Middle frontal gyrus (tissue), 1 donor: ENCODE measurements at regions not wholly inside any gene's neighbourhood (a gene's known extent, or its start where the extent isn't known, plus 50 kb on each side); places are given as distances from the start of the nearest gene placed in this dataset.
"Not testable (repeated sequence)": the region's sequence is repeated elsewhere in the genome, so short reads cannot be mapped to it uniquely, and the experiment has no call there.

Source experiments
- DNase-seq: peaks from one replicate; pipeline ENCODE4 v3.0.0-alpha.2; 2015; ENCODE audit warnings: low spot score; ENCODE audit errors: extremely low spot score

DNA sequence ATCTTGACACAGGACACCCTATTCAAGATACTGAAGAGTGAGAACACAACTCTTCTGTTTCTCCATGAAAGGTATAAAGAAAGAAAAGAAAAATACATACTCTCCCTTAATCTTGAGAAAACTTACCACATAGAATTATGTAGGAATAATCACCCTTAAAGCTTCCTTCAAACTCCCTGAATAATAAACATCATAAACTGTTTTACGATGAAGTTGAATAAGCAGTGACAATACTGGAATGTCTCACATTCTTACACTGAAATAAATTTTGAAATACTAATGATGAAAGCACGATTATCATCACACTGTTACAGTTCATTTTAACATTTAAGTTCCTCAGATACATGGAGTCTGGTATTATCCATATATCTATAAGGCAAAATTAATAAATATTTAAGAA, 306.2 kb downstream of the IPMK start:
- no peak for DNase-seq

DNA sequence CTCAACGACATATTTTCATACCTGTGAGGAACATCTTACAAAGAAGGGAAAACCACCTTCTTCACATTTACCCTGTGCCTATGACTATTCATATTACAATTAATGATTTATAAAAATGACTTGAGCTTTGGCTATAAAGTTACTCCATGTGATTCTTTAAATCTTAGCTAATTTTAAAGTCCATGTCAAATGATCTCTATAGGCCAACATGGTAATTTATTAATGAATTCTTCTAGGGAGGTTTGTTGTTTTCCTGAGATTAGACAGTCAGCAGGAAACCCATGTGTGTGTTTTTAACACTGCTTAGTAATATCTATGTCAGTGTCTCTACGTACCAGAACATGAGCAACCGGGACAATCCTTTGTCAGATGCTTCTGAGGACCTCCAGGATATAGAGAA, 307.3 kb downstream of the IPMK start:
- DNase-seq: no peak

DNA sequence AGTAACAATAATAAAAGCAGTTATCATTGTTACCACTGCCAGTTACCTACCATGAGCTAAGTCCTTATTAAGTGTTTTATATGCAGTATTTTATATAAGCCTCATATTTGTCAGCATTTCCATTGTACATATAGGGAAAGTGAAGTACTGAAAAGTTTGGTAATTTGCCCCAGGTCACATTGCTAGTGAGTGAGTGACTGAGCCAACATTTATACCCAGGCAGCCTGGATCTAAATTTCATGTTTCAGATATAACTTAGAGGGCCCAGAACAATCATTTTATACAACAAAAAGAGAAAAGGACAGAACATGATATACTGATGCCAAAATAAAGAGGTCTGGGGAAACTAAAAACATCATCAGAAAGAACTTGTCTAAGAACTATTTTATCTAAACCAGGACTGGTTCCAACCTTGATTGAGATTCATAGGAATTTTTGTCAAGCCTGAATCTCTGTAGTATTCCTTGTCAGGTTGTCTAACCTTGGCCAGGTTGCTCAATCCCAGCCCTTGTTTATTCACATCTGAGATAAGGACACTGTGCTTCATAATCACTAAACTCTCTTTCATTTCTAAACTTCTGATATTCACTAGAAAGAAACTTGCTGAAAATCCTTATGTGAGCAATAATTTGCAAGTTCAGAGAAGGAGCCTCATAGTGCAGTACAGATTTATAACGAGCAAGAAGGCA, 308.2 kb downstream of the IPMK start:
- DNase-seq: no peak

DNA sequence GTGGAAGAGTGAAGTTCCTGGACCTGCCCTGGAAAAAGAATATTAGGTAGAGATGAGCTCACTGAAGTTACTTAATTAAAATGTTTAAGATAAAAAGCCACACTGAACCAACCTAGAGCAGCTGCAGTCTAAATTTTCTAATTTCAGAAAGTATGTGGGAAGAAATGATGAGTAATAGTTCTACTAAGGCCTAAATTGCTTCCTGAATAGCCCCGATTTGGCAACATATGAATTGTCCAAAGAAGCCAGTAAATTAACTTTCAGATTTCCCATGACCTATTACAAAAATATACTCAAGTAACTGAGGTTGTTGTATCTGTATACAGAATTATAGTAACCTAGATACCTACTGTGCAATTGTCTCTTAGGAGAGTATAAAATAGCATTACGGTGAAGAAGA, 312.6 kb downstream of the IPMK start:
- DNase-seq: no peak

DNA sequence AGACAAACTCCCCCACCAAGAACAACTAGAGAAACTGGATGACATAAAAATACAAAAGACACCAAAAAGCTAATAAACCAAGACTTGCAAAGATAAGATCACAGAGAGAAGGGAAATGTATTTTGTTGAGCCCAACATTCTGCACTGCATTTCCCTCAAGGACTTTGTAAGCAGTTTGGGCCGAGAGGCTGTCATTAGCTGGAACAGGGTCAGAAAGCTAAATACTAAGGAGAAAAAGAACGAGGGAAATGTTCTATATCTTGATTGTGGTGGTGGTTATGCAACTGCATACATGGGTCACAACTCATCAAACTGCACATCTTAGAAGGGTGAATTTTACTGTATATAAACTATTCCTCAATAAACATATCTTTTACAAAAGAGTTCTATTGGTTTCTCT, 315.0 kb downstream of the IPMK start:
- DNase-seq: no peak

DNA sequence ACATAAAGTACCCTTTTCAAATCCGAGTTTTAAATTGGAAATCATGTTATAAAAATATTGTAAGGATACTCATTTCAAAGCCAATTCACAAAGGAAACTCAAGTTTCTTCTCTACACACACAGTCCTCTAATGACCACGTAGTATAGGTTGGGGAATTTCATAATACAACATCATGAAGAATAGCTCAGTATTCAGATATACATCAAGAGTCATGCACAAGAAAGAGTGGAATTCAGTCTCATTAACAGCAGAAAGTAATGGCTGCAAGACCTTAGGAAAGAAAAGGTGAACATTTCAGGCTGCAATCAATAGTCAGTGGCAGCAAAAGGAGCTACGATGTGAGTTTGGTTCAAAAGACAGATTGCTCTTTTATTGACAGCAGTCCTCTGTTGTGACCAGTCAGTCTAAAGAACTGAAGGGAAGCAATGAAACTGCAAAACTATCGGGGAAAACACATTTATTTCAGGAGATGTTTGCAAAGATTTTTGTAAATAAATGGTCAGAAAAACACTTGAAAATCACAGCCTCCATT, 317.2 kb downstream of the IPMK start:
- DNase-seq: no peak

DNA sequence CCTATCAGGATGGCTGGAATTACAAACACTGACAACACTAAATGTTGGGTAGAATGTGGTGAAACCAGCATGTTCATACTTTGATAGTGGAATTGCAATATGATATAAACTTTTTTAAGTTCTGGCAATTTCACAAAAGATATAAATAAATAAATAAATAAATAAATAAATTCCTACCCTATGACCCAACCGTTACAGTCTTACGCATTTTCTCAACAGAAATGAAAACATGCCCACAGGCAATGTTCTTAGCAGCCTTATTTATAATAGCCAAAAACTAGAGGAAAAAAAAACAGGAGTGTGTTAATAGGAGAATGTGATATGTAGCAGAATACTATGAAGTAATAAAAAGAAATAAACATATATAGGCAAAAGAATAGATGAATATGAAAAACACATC, 318.9 kb downstream of the IPMK start:
- no peak for DNase-seq

DNA sequence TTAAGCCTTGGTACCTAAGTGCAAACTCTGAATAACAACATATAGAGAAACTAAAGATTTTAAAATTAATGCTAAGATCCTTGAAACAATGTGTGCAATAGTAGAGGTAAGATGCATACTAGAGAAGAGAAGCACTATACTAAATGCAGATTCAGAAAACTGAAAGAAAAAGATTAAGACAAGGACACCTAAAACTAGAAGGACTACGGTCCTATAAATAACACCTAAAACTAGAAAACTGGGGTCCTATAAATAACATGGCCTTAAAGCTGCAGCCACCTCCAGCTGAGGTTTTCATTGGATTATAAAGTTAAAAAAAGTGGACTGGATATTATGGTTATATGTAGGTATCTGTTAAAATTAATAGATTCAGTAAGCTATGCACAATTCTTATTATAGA, 320.9 kb downstream of the IPMK start:
- DNase-seq: no peak

DNA sequence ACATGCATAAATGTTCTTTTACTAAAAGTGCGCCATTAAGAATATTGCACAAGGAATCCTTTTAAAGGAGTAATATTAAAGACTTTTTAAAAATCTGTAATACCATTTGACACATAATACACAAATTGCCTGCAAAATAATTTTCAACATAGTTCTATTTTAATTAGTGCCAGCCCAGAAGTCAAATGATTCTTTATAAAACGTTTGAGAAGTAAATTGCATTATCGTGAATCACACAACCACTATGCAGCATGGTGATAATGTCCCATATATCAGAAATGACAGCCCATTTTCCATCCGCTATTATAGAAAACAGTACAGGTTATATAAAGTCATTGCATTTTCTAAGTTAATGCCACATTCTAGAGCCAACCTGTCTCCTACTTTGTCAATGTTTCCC, 324.0 kb downstream of the IPMK start:
- no peak for DNase-seq

DNA sequence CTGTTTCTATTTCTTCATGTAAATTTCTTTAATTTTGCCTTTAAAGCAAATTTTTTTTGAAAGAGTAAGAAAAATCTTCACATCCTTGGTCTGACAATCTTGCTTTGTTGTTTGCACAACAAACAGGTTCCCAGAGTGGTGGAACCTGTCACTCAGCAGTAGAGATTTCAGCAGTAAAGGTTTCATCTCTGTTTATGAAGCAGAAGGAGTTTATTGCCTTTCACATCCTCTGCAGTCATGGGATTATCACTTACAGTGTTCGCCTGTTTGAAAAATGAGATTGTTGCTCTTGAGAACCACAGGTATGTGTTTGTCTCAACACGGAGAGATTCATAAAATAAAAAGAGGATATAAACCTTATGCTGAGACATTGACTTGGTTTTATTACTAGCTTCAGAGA, 342.6 kb downstream of the IPMK start:
- no peak for DNase-seq

DNA sequence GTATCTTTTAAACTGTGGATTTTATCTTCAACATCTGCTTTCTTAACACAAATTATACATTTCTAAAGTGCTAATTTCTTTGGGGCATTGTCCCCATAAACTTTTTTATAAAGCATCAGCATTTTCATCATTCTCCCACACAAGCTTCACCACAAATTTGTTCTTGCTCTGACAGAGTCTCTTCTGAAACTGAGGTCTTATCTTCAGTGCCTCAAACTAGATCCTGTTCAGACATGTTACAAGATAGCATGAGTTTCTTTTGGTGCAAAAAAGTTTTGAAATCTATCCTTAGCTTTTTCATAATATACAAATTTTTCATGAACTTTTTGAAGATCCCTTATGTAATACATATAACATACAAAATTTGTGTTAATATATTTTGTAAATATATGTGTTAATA, 346.6 kb downstream of the IPMK start:
- no peak for DNase-seq

DNA sequence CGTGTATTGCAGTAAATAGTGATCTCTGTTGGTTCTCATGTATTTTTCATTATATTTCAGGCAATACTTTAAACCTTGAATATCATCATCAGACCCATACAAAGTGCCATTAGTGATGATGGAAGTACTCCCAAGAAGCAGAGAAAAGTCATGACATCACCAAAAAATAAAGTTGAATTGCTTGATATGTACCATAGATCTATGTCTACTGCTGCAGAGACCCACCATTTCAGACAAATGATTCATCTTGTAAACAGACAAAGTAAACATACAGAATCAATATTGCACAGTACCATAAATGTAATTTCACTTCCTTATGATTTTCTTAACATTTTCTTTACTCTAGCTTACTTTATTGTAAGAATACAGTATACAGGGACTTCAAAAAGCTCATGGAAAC, 347.8 kb downstream of the IPMK start:
- DNase-seq: no peak

DNA sequence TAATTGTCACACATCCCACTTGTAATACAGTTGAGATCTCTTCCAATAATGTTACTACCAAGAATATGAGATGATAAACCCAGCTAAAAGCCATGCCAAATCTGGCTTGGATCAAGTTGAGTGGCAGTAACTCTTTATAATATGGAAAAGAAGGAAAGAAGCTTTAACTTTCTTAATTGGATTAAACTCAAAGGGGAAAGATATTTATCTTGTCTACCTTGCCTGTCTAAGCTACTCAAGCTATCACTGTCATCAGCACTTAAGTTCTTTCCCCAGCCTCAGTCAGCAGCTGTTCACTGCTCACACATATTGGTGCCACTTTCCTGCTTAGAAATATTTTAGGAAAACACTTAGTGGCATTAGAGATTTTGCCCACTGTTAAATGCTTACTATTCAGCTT, 350.7 kb downstream of the IPMK start:
- no peak for DNase-seq

DNA sequence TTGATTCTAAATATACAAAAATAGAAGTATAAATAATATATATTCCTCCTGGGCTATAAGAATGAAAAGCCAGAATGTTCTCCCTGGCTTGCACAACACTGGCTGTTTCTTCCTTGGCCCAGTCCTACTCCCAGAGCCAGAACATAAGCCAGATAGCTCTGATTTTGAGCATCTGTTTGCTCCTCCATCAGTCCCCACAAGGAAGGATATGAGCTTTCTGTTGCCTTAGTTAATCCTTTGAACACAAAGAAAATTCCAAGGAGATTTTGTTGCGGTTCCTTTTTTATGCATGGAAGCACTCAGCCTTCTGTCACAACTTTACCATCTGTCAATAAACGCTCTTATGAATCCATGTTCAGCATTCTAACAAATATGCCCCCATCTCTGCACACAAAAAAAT, 361.8 kb downstream of the IPMK start:
- no peak for DNase-seq

DNA sequence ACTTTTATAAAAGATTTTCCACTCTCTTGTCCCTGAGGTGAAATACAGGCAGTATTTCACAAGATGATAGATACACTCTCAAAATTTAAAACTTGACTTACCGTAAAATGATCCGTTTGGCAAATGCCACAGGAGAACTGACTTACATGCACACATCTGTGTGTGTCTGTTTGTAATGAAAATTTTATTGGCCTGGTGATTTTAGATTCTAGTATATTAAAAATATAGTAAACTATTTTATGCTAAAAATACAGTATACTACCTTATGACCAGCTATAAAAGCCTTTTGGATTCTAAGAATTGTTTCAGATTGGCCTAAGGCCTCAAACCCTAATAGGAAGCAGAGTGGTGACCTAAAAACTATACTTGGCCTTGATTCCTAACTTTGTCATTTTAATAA, 362.7 kb downstream of the IPMK start:
- no peak for DNase-seq

DNA sequence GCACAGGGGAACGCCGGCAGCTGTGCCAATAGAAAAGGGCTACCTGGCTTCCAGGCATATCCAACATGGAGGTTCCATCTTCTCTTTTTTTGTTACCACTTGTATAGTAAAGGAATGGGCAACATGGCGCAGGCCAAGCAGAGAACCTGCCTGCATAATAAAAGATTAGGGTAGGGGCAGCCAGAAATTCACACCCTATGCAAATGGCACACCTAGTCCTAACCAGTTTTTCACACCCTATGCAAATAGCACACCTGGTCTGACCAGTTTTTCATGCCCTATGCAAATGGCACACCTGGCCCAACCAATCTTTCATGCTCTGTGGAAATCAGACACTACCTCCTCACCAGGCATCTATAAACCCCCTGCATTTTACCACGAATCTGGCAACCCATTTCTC, 369.5 kb downstream of the IPMK start:
- DNase-seq: no peak

DNA sequence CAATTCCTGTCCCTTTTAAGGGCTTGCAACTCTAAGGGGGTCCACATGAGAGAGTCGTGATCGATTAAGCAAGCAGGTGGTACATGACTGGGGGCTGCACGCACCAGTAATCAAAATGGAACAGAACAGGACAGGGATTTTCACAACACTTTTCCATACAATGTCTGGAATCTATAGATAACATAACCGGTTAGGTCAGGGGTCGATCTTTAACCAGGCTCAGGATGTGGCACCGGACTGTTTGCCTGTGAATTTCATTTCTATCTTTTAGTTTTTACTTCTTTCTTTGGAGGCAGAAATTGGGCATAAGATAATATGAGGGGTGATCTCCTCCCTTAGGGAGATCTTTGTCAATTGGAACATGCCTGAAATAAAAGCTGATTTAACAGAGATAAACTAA, 370.1 kb downstream of the IPMK start:
- DNase-seq: no peak

DNA sequence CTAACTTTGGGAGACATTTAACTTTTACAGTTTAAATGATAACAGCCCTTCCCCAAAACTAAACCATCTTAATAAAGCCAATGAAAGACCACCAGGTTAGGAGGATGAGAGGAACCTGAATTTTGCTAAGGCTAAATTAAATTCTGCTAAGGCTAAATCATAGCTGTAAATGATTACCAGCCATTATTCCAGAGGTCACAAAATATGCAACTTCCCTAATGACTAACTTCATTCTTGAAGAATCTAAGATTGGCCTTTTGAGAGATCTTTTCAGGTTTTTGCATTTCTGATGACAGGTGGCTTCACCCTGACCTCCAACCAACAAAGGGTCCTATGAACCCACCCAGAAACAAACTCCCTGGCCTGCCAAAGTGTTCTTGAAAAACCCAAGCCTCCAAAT, 373.3 kb downstream of the IPMK start:
- no peak for DNase-seq

DNA sequence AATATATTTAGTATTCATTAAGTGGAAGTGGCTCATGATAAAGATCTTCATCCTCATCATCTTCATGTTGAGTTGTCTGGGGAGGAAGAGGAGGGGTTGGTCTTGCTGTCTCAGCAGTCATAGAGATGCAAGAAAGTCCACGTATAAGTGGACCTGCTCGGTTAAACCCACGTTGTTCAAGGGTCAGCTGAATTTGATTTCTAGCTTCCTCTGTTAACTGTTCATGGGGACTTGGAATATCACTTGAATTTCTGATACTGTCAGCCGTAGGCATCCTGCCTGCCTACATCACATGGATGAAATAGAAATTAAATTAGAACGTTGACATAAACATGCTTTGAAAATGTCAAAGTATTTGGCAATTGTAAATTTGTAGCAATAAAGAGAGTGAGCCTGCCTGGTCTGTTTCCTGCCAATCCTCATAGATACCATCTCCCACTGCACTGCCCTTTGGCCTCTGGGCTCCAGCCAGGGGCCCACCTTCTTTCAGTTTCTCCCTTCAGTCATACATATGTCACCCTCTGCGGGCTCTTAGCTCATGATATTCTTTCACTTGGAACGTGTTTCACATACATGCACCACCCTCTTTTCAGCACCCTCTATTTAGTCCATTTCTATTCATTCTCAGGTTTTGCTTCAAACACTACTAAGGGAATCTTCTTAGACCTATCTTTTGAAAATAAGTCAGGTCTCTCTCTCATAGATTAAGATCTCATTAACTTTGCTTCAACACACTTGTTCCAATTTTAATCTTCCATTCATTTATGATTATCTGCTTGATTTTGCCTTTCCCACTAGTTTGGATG, 376.3 kb downstream of the IPMK start:
- DNase-seq: no peak

DNA sequence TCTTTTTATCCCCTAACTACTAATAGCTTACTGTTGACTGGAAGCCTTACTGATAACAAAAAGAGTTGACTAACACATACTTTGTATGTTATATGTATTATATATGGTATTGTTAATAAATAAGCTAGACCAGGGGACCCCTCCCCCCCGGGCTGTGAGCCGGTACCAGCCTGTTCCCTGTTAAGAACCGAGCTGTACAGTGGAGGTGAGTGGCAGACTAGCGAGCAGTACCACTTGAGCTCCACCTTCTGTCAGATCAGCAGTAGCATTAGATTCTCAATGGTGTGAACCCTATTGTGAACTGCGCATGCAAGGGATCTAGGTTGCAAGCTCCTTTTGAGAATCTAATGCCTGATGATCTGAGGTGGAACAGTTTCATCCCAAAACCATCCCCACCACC, 377.0 kb downstream of the IPMK start:
- DNase-seq: no peak

DNA sequence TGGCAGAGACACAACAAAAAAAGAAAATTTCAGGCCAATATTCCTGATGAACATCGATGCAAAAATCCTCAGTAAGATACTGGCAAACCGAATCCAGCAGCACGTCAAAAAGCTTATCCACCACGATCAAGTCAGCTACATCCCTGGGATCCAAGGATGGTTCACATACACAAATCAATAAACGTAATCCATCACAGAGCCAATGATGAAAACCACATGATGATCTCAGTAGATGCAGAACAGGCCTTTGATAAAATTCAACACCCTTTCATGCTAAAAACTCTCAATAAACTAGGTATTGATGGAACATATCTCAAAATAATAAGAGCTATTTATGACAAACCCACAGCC, 382.1 kb downstream of the IPMK start:
- not testable (repeated sequence) for DNase-seq

DNA sequence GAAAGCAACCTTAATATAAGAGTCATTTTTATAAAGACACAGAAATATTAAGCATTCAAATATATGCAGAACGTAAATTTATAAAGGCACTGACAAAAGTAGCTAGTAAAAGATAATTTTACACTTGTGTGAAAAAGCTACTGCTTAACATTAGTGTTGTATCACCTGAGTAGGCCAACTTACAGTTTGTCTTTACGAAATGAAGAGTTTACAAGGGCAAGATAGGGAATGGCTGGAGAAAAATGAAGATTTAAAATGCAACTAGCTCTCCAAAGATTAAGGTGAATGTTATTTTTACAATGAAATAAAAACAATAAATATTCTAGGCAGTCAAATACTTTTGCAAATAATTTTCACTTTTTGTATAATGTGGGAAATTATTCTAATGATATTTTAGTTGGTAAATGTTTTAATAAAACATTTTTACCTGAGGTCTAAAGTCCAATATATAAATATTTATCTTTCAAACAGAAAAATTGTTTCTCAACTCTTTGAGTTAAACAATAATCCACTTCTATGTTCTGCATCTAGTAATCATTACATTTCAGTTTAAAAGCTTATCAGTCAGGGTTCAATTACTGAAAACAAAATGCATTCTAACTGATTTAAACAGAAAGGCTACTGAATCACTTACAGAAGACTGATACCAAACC, 382.6 kb downstream of the IPMK start:
- no peak for DNase-seq

DNA sequence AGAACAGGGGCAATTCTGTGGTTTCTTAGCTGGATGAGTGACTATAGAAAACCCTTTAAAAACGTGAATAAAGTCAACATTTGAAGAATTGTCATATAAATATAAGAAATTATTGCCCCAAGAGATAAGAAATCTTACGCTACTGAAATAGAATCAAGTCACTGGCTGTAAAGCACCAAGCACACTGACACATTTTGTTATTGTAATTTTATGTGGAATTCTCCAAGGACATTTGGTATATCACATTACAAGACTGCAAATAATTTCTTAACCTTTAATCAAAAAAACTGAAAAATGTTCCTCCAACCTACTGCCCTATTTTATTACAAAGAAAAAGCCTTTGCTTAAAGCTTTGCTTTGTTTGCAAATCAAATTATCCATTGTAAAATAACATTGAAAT, 383.3 kb downstream of the IPMK start:
- no peak for DNase-seq
